GM12878 (cell line): ENCODE measurements at regions not wholly inside any gene's neighbourhood (a gene's known extent, or its start where the extent isn't known, plus 50 kb on each side); places are given as distances from the start of the nearest gene placed in this dataset.

Experiments
- ATAC-seq: fragments of 200-7000 bp; cut with Tn5 transposase; 3 replicates; pipeline ENCODE4 v1.9.1; 2020; ENCODE audit warnings: mild to moderate bottlenecking, moderate library complexity
- BruUV-seq: library from RNA; stranded (reverse); fragments of 400-500 nt; replicated peaks from 2 replicates; lab custom pipeline; 2021; lab: Mats Ljungman, UMichigan
- CTCF ChIA-PET: fragments of 300-600 bp; sonication (Branson Sonifier 250); formaldehyde crosslinking; extraction: SDS; loops from one replicate; lab custom pipeline; 2021; ENCODE audit warnings: inconsistent platforms; lab: Yijun Ruan, JAX
- POLR2A ChIA-PET: fragments of 350-600 bp; formaldehyde crosslinking; extraction: SDS; loops from one replicate; lab custom pipeline; 2021; ENCODE audit warnings: inconsistent platforms; lab: Charles Lee
- RAD21 ChIA-PET: fragments of 300-600 bp; sonication (Branson Sonifier 250); formaldehyde crosslinking; loops from one replicate; lab custom pipeline; 2023; ENCODE audit warnings: antibody characterized with exemption; ENCODE audit not compliant: unreplicated experiment; lab: Charles Lee
- SMC1A ChIA-PET: fragments of 300-600 bp; sonication (Branson Sonifier 250); formaldehyde crosslinking; loops from one replicate; lab custom pipeline; 2023; ENCODE audit not compliant: unreplicated experiment, uncharacterized antibody; lab: Charles Lee
- DNase-seq: peaks from one replicate; pipeline ENCODE4 v3.0.0-alpha.2; 2011; ENCODE audit warnings: low read depth, low spot score
- FAIRE-seq: peaks from 3 replicates; lab custom pipeline; 2011; peaks lifted over from hg19 to GRCh38; lab: Jason Lieb, UNC
- H2AFZ ChIP-seq: 2 replicates; pipeline ENCODE4 v1.6.0; 2011; ENCODE audit warnings: low read depth, low read length, control low read depth; ENCODE audit not compliant: control insufficient read depth
- H3K27ac ChIP-seq: 2 replicates; pipeline ENCODE4 v1.5.1; 2011; ENCODE audit warnings: control low read depth; ENCODE audit not compliant: control insufficient read depth, insufficient read depth
- H3K27me3 ChIP-seq, 2 experiments: replicated peaks in 1 of 2; 2 replicates each; pipeline versions ENCODE4 v1.6.0 to v1.6.1; 2011; ENCODE audit warnings: low read length in 1 of 2; ENCODE audit not compliant: control insufficient read depth in 2 of 2, insufficient read depth in 2 of 2
- H3K36me3 ChIP-seq, 2 experiments: 2 replicates each; pipeline ENCODE4 v1.5.1; 2011; ENCODE audit warnings: low read length in 1 of 2; ENCODE audit not compliant: control insufficient read depth in 2 of 2, insufficient read depth in 2 of 2
- H3K4me1 ChIP-seq: 2 replicates; pipeline ENCODE4 v1.6.1; 2011; ENCODE audit warnings: mild to moderate bottlenecking, low read length, moderate library complexity, mixed read lengths; ENCODE audit not compliant: control insufficient read depth, insufficient read depth
- H3K4me2 ChIP-seq: 2 replicates; pipeline ENCODE4 v1.6.0; 2011; ENCODE audit warnings: control low read depth; ENCODE audit not compliant: control insufficient read depth, insufficient read depth
- H3K4me3 ChIP-seq: fragments of 200-600 bp; sonication (generic); 2 replicates; pipeline ENCODE4 v1.5.1; 2016
- H3K79me2 ChIP-seq: 2 replicates; pipeline ENCODE4 v1.6.0; 2011; ENCODE audit warnings: low read length; ENCODE audit not compliant: control insufficient read depth, insufficient read depth
- H3K9ac ChIP-seq: 2 replicates; pipeline ENCODE4 v1.8.0; 2011; ENCODE audit warnings: low read length, control low read depth, mixed read lengths; ENCODE audit not compliant: control insufficient read depth, insufficient read depth
- H3K9me3 ChIP-seq: replicated peaks from 3 replicates; pipeline ENCODE4 v1.5.1; 2011; ENCODE audit warnings: mild to moderate bottlenecking, low read length; ENCODE audit not compliant: control insufficient read depth, insufficient read depth
- H4K20me1 ChIP-seq: 2 replicates; pipeline ENCODE4 v1.6.0; 2011; ENCODE audit not compliant: control insufficient read depth, insufficient read depth
- CBX3 ChIP-seq: fragments of 200-600 bp; sonication (generic); IDR thresholded peaks from 2 replicates; pipeline ENCODE4 v1.6.1; 2016; ENCODE audit warnings: low read depth, borderline replicate concordance
- EED ChIP-seq: sonication (generic); IDR thresholded peaks from 2 replicates; pipeline ENCODE4 v1.6.1; 2016; ENCODE audit warnings: antibody characterized with exemption, low read depth
- FOXM1 ChIP-seq: IDR thresholded peaks from 2 replicates; pipeline ENCODE4 v1.6.1; 2012; ENCODE audit warnings: low read depth, mild to moderate bottlenecking, inconsistent platforms, low read length, moderate library complexity
- JUNB ChIP-seq: IDR thresholded peaks from 2 replicates; pipeline ENCODE4 v1.6.1; 2016; ENCODE audit warnings: antibody characterized with exemption, mild to moderate bottlenecking
- RAD21 ChIP-seq: IDR thresholded peaks from 2 replicates; pipeline ENCODE4 v1.6.1; 2011; ENCODE audit warnings: mild to moderate bottlenecking, low read depth, low read length, moderate library complexity; ENCODE audit not compliant: insufficient read depth
- SRF ChIP-seq, 2 experiments: IDR thresholded peaks; 2 replicates each; pipeline ENCODE4 v1.6.1; 2011; ENCODE audit warnings: low read depth in 2 of 2, low read length in 2 of 2, mild to moderate bottlenecking in 1 of 2, moderate library complexity in 1 of 2
- WGBS: methylation state at CpG from one replicate; pipeline ENCODE4 v1.1.6; 2016; ENCODE audit warnings: low lambda C conversion rate; ENCODE audit not compliant: insufficient replicate concordance, insufficient coverage; ENCODE audit errors: missing lambda C conversion rate; 5-methylcytosine and 5-hydroxymethylcytosine counted together
- in situ Hi-C: fragments of 300-500 bp; cut with MboI; formaldehyde crosslinking; loops from 9 replicates; pipeline ENCODE4 v1.14.3; 2018; ENCODE audit warnings: mixed read lengths
- intact Hi-C: fragments of 100-400 bp; cut with micrococcal nuclease; formaldehyde crosslinking; loops from one replicate; pipeline ENCODE4 v1.14.2; 2022; ENCODE audit not compliant: unreplicated experiment
- TF ChIP-seq, protein P1 (sequence below): fragments of 450-650 bp; IDR thresholded peaks from 2 replicates; pipeline ENCODE4 v1.6.1; 2017; ENCODE audit warnings: antibody characterized with exemption, mild to moderate bottlenecking, moderate library complexity
- TF ChIP-seq, protein P2 (sequence below): fragments of 450-650 bp; IDR thresholded peaks from 2 replicates; pipeline ENCODE4 v1.6.1; 2014; ENCODE audit warnings: mild to moderate bottlenecking

DNA sequence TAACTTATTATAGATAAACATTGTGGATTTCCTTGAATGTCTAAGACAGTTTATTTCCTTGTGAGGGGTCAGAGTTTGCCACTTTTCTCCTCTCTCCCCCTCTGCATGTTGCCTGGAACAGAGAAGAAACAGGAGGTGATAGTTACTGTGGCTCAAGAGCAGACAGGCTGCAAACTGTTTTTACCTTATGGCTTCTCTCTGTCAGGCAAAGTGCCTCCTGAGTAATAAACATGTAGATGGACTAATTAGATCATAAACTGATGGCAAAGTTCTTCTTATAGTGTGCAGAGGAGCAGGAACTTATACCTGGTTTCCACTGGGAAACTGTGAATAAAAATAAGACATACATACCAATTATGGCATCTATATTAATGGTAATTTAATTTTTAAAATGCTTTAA, 133.1 kb upstream of the CDH12 start:
- Histone ChIP-seq H3K4me3 (no peak overlapping the region), H4K20me1 (no peaks in the 10 kb centered on the region), H2AFZ (no peak overlapping the region), H3K4me2 (no peak overlapping the region), H3K9me3 (no peaks in the 10 kb centered on the region), H3K36me3 (no peaks in the 10 kb centered on the region), H3K9ac (no peak overlapping the region), H3K27me3 (no peaks in the 10 kb centered on the region), H3K79me2 (no peaks in the 10 kb centered on the region), H3K27ac (no peak overlapping the region), H3K4me1 (no peaks in the 10 kb centered on the region)
- BruUV-seq, result no TSS peak
- in situ Hi-C loops (no loop called here), intact Hi-C loops (no loop called here)
- TF ChIP-seq CBX3 (no peak), JUNB (no peak)
- TF ChIP-seq, protein P1, sequence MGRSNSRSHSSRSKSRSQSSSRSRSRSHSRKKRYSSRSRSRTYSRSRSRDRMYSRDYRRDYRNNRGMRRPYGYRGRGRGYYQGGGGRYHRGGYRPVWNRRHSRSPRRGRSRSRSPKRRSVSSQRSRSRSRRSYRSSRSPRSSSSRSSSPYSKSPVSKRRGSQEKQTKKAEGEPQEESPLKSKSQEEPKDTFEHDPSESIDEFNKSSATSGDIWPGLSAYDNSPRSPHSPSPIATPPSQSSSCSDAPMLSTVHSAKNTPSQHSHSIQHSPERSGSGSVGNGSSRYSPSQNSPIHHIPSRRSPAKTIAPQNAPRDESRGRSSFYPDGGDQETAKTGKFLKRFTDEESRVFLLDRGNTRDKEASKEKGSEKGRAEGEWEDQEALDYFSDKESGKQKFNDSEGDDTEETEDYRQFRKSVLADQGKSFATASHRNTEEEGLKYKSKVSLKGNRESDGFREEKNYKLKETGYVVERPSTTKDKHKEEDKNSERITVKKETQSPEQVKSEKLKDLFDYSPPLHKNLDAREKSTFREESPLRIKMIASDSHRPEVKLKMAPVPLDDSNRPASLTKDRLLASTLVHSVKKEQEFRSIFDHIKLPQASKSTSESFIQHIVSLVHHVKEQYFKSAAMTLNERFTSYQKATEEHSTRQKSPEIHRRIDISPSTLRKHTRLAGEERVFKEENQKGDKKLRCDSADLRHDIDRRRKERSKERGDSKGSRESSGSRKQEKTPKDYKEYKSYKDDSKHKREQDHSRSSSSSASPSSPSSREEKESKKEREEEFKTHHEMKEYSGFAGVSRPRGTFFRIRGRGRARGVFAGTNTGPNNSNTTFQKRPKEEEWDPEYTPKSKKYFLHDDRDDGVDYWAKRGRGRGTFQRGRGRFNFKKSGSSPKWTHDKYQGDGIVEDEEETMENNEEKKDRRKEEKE, result no peak
- ChIA-PET RAD21 (interaction anchor here (1.9 kb wide), 1 partner anchor 21 kb away, joined by 4 read pairs; no protein-coding TSS in a partner anchor), SMC1A (interaction anchor here (1.5 to 1.9 kb wide), 4 partner anchors 9 to 56 kb away, joined by 5 to 8 read pairs (median 6); no protein-coding TSS in a partner anchor), POLR2A (no interaction called here), CTCF (interaction anchor here (1.1 kb wide), 1 partner anchor 17 kb away, joined by 3 read pairs; no protein-coding TSS in a partner anchor)
- FAIRE-seq, result no peak
- no peak for ATAC-seq
- DNase-seq, result no peak

DNA sequence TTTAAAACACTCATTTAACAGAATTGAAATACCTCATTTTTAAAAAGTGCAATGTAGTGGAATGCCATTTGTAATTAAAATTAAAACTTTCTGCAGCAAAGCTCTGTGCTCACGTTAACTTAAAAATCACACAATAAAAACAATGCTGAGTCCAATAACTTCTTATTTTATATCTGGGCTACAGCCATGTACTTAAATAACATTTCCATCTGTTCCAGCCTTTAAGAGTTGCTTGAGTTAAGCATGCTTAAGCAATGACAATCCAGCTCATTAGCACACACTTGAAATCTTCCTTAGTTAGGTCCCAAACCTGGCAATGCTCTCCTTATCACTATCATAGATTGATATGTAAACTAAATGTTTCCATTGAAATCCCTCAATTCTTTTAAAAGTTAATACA, 132.3 kb upstream of the CDH12 start:
- ChIA-PET RAD21 (no interaction called here), CTCF (no interaction called here)
- 84% methylated on average over 1 of the region's 1 CpG for WGBS

More for the DNA sequence above, 132.3 kb upstream of the CDH12 start:
- Histone ChIP-seq H4K20me1 (no peaks in the 10 kb centered on the region), H2AFZ (no peak overlapping the region), H3K4me2 (no peak overlapping the region), H3K9ac (no peak overlapping the region), H3K36me3 (no peaks in the 10 kb centered on the region), H3K27me3 (no peaks in the 10 kb centered on the region), H3K79me2 (no peaks in the 10 kb centered on the region), H3K27ac (no peak overlapping the region), H3K4me1 (no peaks in the 10 kb centered on the region), H3K9me3 (no peaks in the 10 kb centered on the region), H3K4me3 (no peak overlapping the region)
- TF ChIP-seq SRF (IDR thresholded peaks at IDR 0.05; ENCODE audit: low read depth in 2 of 2, low read length in 2 of 2) (no peak), EED (no peak), FOXM1 (no peak), RAD21 (no peak)
- TF ChIP-seq, protein P2, sequence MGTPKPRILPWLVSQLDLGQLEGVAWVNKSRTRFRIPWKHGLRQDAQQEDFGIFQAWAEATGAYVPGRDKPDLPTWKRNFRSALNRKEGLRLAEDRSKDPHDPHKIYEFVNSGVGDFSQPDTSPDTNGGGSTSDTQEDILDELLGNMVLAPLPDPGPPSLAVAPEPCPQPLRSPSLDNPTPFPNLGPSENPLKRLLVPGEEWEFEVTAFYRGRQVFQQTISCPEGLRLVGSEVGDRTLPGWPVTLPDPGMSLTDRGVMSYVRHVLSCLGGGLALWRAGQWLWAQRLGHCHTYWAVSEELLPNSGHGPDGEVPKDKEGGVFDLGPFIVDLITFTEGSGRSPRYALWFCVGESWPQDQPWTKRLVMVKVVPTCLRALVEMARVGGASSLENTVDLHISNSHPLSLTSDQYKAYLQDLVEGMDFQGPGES, result no peak
- ATAC-seq (no peak), DNase-seq (no peak), FAIRE-seq (no peak)
- ChIA-PET SMC1A (interaction anchor here (0.8 kb wide), 1 partner anchor 36 kb away, joined by 3 read pairs; no protein-coding TSS in a partner anchor), POLR2A (no interaction called here)
- BruUV-seq, result no TSS peak
- intact Hi-C loops (no loop called here), in situ Hi-C loops (no loop called here)
